ENCODE measurements at regions not wholly inside any gene's neighbourhood (a gene's known extent, or its start where the extent isn't known, plus 50 kb on each side); places are given as distances from the start of the nearest gene placed in this dataset.

DNA sequence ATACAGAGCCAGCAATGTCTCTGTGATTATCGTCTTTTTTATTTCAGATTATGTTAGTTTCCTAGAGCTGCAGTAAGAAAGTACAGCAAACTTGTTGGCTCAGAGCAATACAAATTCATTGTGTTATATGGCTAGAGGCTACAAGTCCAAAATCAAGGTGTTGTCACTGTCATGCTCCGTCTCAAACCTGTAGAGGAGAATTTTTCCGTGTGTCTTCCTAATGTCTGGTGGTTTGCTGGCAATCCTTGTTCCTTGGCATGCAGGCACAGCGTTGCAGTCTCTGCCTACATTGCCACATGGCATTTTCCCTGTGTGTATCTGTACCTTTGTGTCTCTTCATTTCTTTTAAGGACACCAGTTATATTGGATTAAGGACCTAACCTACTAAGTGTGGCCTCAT, 244.4 kb downstream of the LRRIQ3 start:
- TF ChIP-seq GATA1 (IDR thresholded peaks at IDR 0.05; ENCODE audit: low read depth, low read length) (no peak), POLR2A (IDR thresholded peaks at IDR 0.05; ENCODE audit: low read length) (no peak)
- DNase-seq: no peak

- TF ChIP-seq GATA1 (IDR thresholded peaks at IDR 0.05; ENCODE audit: low read depth, low read length) (no peak), POLR2A (IDR thresholded peaks at IDR 0.05; ENCODE audit: low read length) (no peak)
- no peak for DNase-seq
Observed at GRCh38 chr1:73953186-73953585, 244.8 kb downstream of the LRRIQ3 start.

- no peak for DNase-seq
- TF ChIP-seq POLR2A (IDR thresholded peaks at IDR 0.05; ENCODE audit: low read length) (no peak), GATA1 (IDR thresholded peaks at IDR 0.05; ENCODE audit: low read depth, low read length) (no peak)
Observed at GRCh38 chr1:73948055-73948454, 249.9 kb downstream of the LRRIQ3 start.

DNA sequence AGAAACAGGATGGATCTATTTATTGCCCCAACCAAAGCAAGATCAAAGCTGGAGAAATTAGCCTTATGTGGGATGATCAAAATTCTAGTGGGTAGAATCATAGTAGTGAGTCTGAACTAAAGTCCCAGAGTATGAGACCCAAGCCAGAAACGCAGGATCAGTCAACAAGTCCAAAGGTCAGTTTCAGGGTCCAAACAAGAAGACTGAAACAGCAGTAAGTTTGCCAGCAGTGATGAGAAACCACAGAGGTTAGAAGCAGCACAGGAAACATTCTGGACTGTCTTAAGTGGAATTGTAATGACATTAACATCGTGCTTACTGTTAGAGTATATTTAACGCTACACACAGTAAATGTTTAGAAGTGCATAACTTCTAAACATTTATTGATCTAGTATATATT, 251.0 kb downstream of the LRRIQ3 start:
- no peak for TF ChIP-seq POLR2A (IDR thresholded peaks at IDR 0.05; ENCODE audit: low read length)
- no peak for TF ChIP-seq GATA1 (IDR thresholded peaks at IDR 0.05; ENCODE audit: low read depth, low read length)
- DNase-seq: no peak

GRCh38 chr1:73943270-73943669, 254.7 kb downstream of the LRRIQ3 start:
- no peak for DNase-seq
- TF ChIP-seq GATA1 (IDR thresholded peaks at IDR 0.05; ENCODE audit: low read depth, low read length): no peak
- TF ChIP-seq POLR2A (IDR thresholded peaks at IDR 0.05; ENCODE audit: low read length): no peak

DNA sequence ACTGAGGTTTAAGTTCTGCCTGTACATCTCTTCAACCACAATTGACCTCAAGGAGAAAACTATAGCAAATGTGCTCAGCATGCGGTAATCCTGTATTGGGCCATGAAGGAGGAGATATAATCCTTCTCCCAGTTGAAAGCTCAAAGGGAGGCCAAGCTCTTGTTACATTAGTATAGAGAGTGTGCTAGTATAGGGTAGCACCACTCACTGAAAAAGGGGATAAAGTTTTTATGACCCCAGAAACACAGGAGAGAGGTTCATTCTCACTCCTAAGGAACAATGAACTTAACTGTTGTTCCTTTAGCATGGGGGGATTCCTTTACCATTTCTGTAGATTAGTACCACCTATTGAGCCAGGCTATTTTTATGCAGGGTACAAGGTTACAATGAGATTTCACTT, 267.7 kb downstream of the LRRIQ3 start:
- no peak for TF ChIP-seq POLR2A (IDR thresholded peaks at IDR 0.05; ENCODE audit: low read length)
- TF ChIP-seq GATA1 (IDR thresholded peaks at IDR 0.05; ENCODE audit: low read depth, low read length): no peak

GRCh38 chr1:73914951-73915350, 283.0 kb downstream of the LRRIQ3 start:
- no peak for DNase-seq
- TF ChIP-seq GATA1 (IDR thresholded peaks at IDR 0.05; ENCODE audit: low read depth, low read length) (no peak), POLR2A (IDR thresholded peaks at IDR 0.05; ENCODE audit: low read length) (no peak)

More for the DNA sequence above, 267.7 kb downstream of the LRRIQ3 start:
- DNase-seq: no peak

- no peak for TF ChIP-seq GATA1 (IDR thresholded peaks at IDR 0.05; ENCODE audit: low read depth, low read length)
- no peak for TF ChIP-seq POLR2A (IDR thresholded peaks at IDR 0.05; ENCODE audit: low read length)
- DNase-seq: no peak
Observed at GRCh38 chr1:73913025-73913424, 285.0 kb downstream of the LRRIQ3 start.

DNA sequence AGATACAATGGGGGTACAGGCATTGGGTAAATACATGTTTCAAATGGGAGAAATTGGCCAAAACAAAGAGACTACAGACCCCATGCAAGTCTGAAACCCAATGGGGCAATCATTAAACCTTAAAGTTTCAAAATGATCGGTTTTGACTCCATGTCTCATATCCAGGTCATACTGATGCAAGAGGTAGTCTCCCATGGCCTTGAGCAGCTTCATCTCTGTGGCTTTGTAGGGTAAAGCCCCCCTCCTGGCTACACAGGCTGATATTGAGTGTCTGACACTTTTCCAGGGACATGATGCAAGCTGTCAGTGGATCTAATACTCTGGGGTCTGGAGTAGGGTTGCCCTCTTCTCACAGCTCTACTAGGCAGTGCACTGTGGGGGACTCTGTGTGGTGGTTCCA, 286.1 kb downstream of the LRRIQ3 start:
- DNase-seq: no peak
- no peak for TF ChIP-seq GATA1 (IDR thresholded peaks at IDR 0.05; ENCODE audit: low read depth, low read length)
- TF ChIP-seq POLR2A (IDR thresholded peaks at IDR 0.05; ENCODE audit: low read length): no peak

DNA sequence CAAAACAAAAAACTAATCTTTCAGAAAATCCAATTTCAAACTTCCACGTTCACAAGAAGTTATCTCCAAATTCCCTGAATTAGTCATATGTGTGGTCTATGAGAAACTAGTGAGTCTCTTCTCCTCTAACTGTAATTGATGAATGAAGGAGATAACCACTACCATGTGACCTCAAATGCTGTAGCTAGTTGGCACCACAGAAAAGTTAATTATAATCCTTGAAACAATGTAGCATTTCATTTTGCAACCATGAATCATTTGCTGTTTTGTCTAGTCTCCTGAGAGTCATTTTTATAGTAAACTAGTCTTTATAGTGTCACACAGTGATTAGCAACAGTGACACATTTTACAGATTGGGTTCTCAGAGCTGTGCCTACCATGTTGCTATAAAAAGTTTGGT, 287.5 kb downstream of the LRRIQ3 start:
- no peak for TF ChIP-seq GATA1 (IDR thresholded peaks at IDR 0.05; ENCODE audit: low read depth, low read length)
- no peak for TF ChIP-seq POLR2A (IDR thresholded peaks at IDR 0.05; ENCODE audit: low read length)
- DNase-seq: no peak

DNA sequence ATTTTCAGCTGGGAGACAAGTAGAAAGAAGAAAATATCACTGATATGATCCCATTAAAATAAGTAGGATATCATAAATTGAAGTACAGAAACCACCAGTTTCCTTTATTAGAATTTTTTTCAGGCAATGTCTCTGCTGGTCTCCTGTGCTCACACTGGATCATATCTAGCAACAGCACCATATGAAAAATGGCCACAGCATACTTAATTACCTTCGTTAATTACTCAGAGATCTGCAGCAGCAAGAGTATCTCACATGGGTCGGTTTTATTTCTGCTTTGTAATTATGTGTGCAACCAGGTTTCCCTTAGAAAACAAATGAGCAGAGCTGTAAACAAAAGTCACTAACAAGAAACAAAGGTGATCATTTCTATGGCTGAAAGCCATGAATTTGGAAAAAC, 287.9 kb downstream of the LRRIQ3 start:
- TF ChIP-seq POLR2A (IDR thresholded peaks at IDR 0.05; ENCODE audit: low read length) (no peak), GATA1 (IDR thresholded peaks at IDR 0.05; ENCODE audit: low read depth, low read length) (no peak)
- no peak for DNase-seq

DNA sequence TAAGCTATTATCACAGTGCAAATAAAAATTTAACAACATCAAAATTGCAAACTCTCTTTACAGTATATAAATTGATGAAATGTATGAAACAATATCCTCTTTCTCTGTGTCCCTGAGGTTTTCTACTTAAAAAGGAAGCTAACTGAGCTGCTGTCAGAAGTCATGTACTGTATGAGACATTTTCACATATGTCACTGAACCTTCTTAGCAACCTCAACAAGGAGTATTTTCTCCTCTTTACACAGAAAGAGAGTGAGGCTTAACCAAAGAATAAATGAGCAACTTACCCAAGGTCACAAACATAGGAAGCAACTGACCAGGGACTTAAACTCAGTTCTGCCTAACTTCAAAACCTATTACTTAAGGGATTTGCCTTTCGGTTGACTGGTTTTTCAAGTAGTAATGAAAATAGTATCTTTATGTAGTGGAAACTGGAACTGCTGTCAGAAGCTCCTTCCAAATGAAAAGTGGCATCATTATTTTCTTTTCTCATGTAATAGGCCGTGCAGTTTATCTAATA, 288.9 kb downstream of the LRRIQ3 start:
- no peak for DNase-seq
- no peak for TF ChIP-seq GATA1 (IDR thresholded peaks at IDR 0.05; ENCODE audit: low read depth, low read length)
- TF ChIP-seq POLR2A (IDR thresholded peaks at IDR 0.05; ENCODE audit: low read length): no peak

GRCh38 chr1:73907051-73907450, 290.9 kb downstream of the LRRIQ3 start:
- TF ChIP-seq GATA1 (IDR thresholded peaks at IDR 0.05; ENCODE audit: low read depth, low read length) (no peak), POLR2A (IDR thresholded peaks at IDR 0.05; ENCODE audit: low read length) (no peak)
- no peak for DNase-seq

DNA sequence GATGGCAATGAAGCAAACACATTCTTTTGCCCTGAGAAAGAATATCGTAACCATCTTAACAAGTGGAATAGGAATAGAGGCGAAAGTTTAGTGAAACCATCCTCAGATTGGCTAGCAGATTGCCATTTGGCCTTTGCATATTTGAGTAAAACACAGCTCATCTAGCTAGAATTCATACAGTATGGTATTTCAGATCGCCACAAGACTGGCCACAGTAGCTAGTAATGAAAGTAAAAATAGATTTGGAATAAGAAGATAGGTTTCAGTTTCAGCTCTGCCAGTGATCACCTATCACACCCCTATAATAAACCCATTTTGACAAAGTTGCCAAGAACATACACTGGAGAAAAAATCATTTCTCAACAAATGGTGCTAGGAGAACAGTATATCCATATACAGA, 294.9 kb downstream of the LRRIQ3 start:
- DNase-seq: no peak
- no peak for TF ChIP-seq GATA1 (IDR thresholded peaks at IDR 0.05; ENCODE audit: low read depth, low read length)
- no peak for TF ChIP-seq POLR2A (IDR thresholded peaks at IDR 0.05; ENCODE audit: low read length)

DNA sequence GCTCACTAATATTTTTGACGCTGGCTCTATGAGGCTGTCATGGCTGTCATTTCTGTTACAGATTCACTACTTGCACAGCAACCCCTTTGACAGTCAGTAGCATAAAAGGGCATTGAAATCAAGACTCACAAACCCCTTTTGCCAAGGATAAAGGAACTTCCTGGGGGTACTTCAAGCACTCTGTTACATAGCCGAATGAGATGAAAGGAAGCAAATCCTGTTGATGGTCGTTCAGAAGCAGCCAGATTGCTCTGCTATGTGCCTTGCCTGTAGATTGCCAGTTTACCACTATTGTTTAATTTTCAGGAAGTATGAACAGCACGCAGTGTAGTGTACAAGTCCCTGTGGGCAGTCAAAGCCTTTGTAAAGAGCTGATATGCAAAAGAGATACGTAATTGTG, 296.2 kb downstream of the LRRIQ3 start:
- DNase-seq: no peak
- TF ChIP-seq POLR2A (IDR thresholded peaks at IDR 0.05; ENCODE audit: low read length) (no peak), GATA1 (IDR thresholded peaks at IDR 0.05; ENCODE audit: low read depth, low read length) (no peak)

DNA sequence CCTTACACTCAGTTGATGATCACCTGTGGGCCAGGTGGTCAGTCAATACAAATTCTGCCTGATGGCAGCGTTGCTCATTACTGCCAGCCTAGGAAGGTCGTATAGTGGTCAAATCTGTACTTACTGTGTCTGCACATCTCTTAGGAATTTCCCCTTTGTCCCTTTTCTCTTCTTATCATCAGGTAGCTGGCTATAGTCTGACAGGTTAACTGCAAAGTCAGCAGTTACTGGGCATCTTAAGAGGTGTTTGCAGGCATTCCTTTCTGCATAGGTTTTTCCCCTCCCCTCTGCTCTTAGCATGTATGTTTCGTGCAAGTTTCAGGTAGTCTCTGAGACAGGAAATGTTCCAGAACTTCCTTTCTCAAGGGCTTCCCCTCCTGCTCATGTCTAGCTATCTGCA, 298.7 kb downstream of the LRRIQ3 start:
- TF ChIP-seq POLR2A (IDR thresholded peaks at IDR 0.05; ENCODE audit: low read length): no peak
- TF ChIP-seq GATA1 (IDR thresholded peaks at IDR 0.05; ENCODE audit: low read depth, low read length): no peak
- DNase-seq: no peak

All from erythroblast (primary cell).